GM03348 (cell line): ENCODE measurements at regions not wholly inside any gene's neighbourhood (a gene's known extent, or its start where the extent isn't known, plus 50 kb on each side); places are given as distances from the start of the nearest gene placed in this dataset.
A peak's percentile ranks its signal among the peaks of the same experiment; 100 is the strongest.

Experiments
- DNase-seq: peaks from one replicate; pipeline ENCODE4 v3.0.0; 2012; ENCODE audit warnings: low spot score

- no peak for DNase-seq
Observed at GRCh38 chr1:218526198-218526580, 181.1 kb downstream of the TGFB2 start.

GRCh38 chr1:218527737-218528136 lies 182.6 kb downstream of the TGFB2 start:
- DNase-seq: no peak

GRCh38 chr1:218529646-218530300 lies 184.6 kb downstream of the TGFB2 start:
- no peak for DNase-seq

- DNase-seq: no peak
Observed at GRCh38 chr1:218531936-218532335, 186.8 kb downstream of the TGFB2 start.

GRCh38 chr1:218536296-218536986 lies 191.3 kb downstream of the TGFB2 start:
- DNase-seq: no peak

- peak; percentile 77 for DNase-seq
Observed at GRCh38 chr1:218537122-218537913, 192.2 kb downstream of the TGFB2 start.

GRCh38 chr1:218538341-218538740 lies 193.2 kb downstream of the TGFB2 start:
- DNase-seq: no peak

GRCh38 chr1:218546314-218546713 lies 201.2 kb downstream of the TGFB2 start:
- DNase-seq: peak; percentile 13

- DNase-seq: no peak
Observed at GRCh38 chr1:218547957-218548730, 203.0 kb downstream of the TGFB2 start.

- no peak for DNase-seq
Observed at GRCh38 chr1:218548764-218549163, 203.6 kb downstream of the TGFB2 start.

GRCh38 chr1:218553197-218553596 lies 208.1 kb downstream of the TGFB2 start:
- DNase-seq: peak; percentile 39

- DNase-seq: no peak
Observed at GRCh38 chr1:218556016-218556415, 210.9 kb downstream of the TGFB2 start.

- no peak for DNase-seq
Observed at GRCh38 chr1:218557731-218558130, 212.6 kb downstream of the TGFB2 start.

GRCh38 chr1:218558271-218558810 lies 213.2 kb downstream of the TGFB2 start:
- DNase-seq: no peak

- DNase-seq: no peak
Observed at GRCh38 chr1:218565377-218565776, 220.2 kb downstream of the TGFB2 start.

GRCh38 chr1:218568962-218569550 lies 223.9 kb downstream of the TGFB2 start:
- DNase-seq: peak; percentile 24

GRCh38 chr1:218570456-218570855 lies 225.3 kb downstream of the TGFB2 start:
- no peak for DNase-seq

- no peak for DNase-seq
Observed at GRCh38 chr1:218571491-218571890, 226.4 kb downstream of the TGFB2 start.

- DNase-seq: no peak
Observed at GRCh38 chr1:218572050-218572449, 226.9 kb downstream of the TGFB2 start.

- DNase-seq: no peak
Observed at GRCh38 chr1:218573925-218574324, 228.8 kb downstream of the TGFB2 start.

GRCh38 chr1:218575079-218575478 lies 229.9 kb downstream of the TGFB2 start:
- DNase-seq: no peak

- no peak for DNase-seq
Observed at GRCh38 chr1:218575856-218576255, 230.7 kb downstream of the TGFB2 start.
